GM18507 (cell line): ENCODE measurements at regions not wholly inside any gene's neighbourhood (a gene's known extent, or its start where the extent isn't known, plus 50 kb on each side); places are given as distances from the start of the nearest gene placed in this dataset.

Experiments
- DNase-seq: peaks from one replicate; pipeline ENCODE4 v3.0.0; 2011; ENCODE audit warnings: low read depth; ENCODE audit not compliant: insufficient read length; ENCODE audit errors: extremely low spot score
- FAIRE-seq: peaks from 2 replicates; lab custom pipeline; 2011; peaks lifted over from hg19 to GRCh38; lab: Jason Lieb, UNC

GRCh38 chr7:91651986-91652385 is 228.5 kb downstream of the MTERF1 start:
- FAIRE-seq (no peak), DNase-seq (no peak)

GRCh38 chr7:91653286-91653685 is 227.2 kb downstream of the MTERF1 start:
- DNase-seq (no peak), FAIRE-seq (no peak)

- FAIRE-seq (no peak), DNase-seq (no peak)
These were observed 224.8 kb downstream of the MTERF1 start for GRCh38 chr7:91655656-91656055.

- no peak for DNase-seq
- FAIRE-seq: no peak
These were observed 223.7 kb downstream of the MTERF1 start for GRCh38 chr7:91656541-91657482.

- no peak for DNase-seq
- FAIRE-seq: no peak
These were observed 222.9 kb downstream of the MTERF1 start for GRCh38 chr7:91657483-91658071.

GRCh38 chr7:91659096-91659495 is 221.4 kb downstream of the MTERF1 start:
- FAIRE-seq (no peak), DNase-seq (no peak)

- FAIRE-seq (no peak), DNase-seq (no peak)
These were observed 219.7 kb downstream of the MTERF1 start for GRCh38 chr7:91660734-91661356.

- no peak for FAIRE-seq
- no peak for DNase-seq
These were observed 218.8 kb downstream of the MTERF1 start for GRCh38 chr7:91661727-91662126.

- no peak for FAIRE-seq
These were observed 212.3 kb downstream of the MTERF1 start for GRCh38 chr7:91668217-91668616.

GRCh38 chr7:91671245-91671644 is 209.3 kb downstream of the MTERF1 start:
- no peak for DNase-seq
- FAIRE-seq: no peak

More at GRCh38 chr7:91668217-91668616, 212.3 kb downstream of the MTERF1 start:
- DNase-seq: no peak

GRCh38 chr7:91674470-91674869 is 206.0 kb downstream of the MTERF1 start:
- no peak for FAIRE-seq
- DNase-seq: no peak

- FAIRE-seq (no peak), DNase-seq (no peak)
These were observed 198.8 kb downstream of the MTERF1 start for GRCh38 chr7:91681718-91682117.

GRCh38 chr7:91683823-91684222 is 196.7 kb downstream of the MTERF1 start:
- no peak for FAIRE-seq
- DNase-seq: no peak

GRCh38 chr7:91685544-91685943 is 195.0 kb downstream of the MTERF1 start:
- FAIRE-seq: no peak
- no peak for DNase-seq

GRCh38 chr7:91690541-91691070 is 189.9 kb downstream of the MTERF1 start:
- DNase-seq (no peak), FAIRE-seq (no peak)

GRCh38 chr7:91691865-91692264 is 188.6 kb downstream of the MTERF1 start:
- no peak for DNase-seq
- FAIRE-seq: no peak

- FAIRE-seq (no peak), DNase-seq (no peak)
These were observed 187.7 kb downstream of the MTERF1 start for GRCh38 chr7:91692800-91693199.

- no peak for FAIRE-seq
- DNase-seq: no peak
These were observed 186.1 kb downstream of the MTERF1 start for GRCh38 chr7:91694351-91694841.

GRCh38 chr7:91710881-91711280 is 169.6 kb downstream of the MTERF1 start:
- no peak for DNase-seq
- no peak for FAIRE-seq

- DNase-seq (no peak), FAIRE-seq (no peak)
These were observed 166.8 kb downstream of the MTERF1 start for GRCh38 chr7:91713669-91714068.
